ENCODE measurements at regions not wholly inside any gene's neighbourhood (a gene's known extent, or its start where the extent isn't known, plus 50 kb on each side); places are given as distances from the start of the nearest gene placed in this dataset.

- H3K27ac ChIP-seq (replicated peaks in 1 of 4): no peak overlapping the region
- 89% methylated on average over 16 of the region's 16 CpGs for WGBS
- H3K9me3 ChIP-seq: no peaks in the 10 kb centered on the region
- TF ChIP-seq EP300 (IDR thresholded peaks at IDR 0.05): no peak
- TF ChIP-seq POLR2AphosphoS5 (IDR thresholded peaks at IDR 0.05): no peak
- no peak for TF ChIP-seq CTCF (IDR thresholded peaks at IDR 0.05)
- TF ChIP-seq POLR2A (IDR thresholded peaks at IDR 0.05; ENCODE audit: low read depth): no peak
- DNase-seq (ENCODE audit: extremely low spot score): no peak
- no peaks in the 10 kb centered on the region for H3K27me3 ChIP-seq
- peaks cover 0 to 6% (median 3%) of the 10 kb centered on the region in 4 donors for H3K4me1 ChIP-seq
- H3K4me3 ChIP-seq: no peak overlapping the region
- intact Hi-C loops (cut with DNase I): no loop called here
- no peaks in the 10 kb centered on the region for H3K36me3 ChIP-seq
These were observed 134.0 kb upstream of the NCK2 start for GRCh38 chr2:105610576-105611332.

GRCh38 chr2:105609746-105610402, 134.8 kb upstream of the NCK2 start:
- no peaks in the 10 kb centered on the region for H3K27me3 ChIP-seq
- no peak overlapping the region for H3K4me3 ChIP-seq
- H3K4me1 ChIP-seq: peaks cover 6 to 13% (median 10%) of the 10 kb centered on the region in 4 donors
- TF ChIP-seq EP300 (IDR thresholded peaks at IDR 0.05): no peak
- no peak for TF ChIP-seq POLR2A (IDR thresholded peaks at IDR 0.05; ENCODE audit: low read depth)
- TF ChIP-seq CTCF (IDR thresholded peaks at IDR 0.05): no peak
- no peak for TF ChIP-seq POLR2AphosphoS5 (IDR thresholded peaks at IDR 0.05)
- H3K36me3 ChIP-seq: no peaks in the 10 kb centered on the region
- WGBS: 93% methylated on average over 13 of the region's 13 CpGs
- no peak overlapping the region for H3K27ac ChIP-seq (replicated peaks in 1 of 4)
- no peaks in the 10 kb centered on the region for H3K9me3 ChIP-seq
- DNase-seq (ENCODE audit: extremely low spot score): no peak
- intact Hi-C loops (cut with DNase I): no loop called here

GRCh38 chr2:105607920-105608504, 136.7 kb upstream of the NCK2 start:
- no peaks in the 10 kb centered on the region for H3K27me3 ChIP-seq
- H3K27ac ChIP-seq (replicated peaks in 1 of 4): no peak overlapping the region
- TF ChIP-seq POLR2AphosphoS5 (IDR thresholded peaks at IDR 0.05) (no peak), EP300 (IDR thresholded peaks at IDR 0.05) (no peak), POLR2A (IDR thresholded peaks at IDR 0.05; ENCODE audit: low read depth) (no peak), CTCF (IDR thresholded peaks at IDR 0.05) (no peak)
- H3K4me1 ChIP-seq: peaks cover 13 to 22% (median 17%) of the 10 kb centered on the region in 4 donors
- no peak for DNase-seq (ENCODE audit: extremely low spot score)
- H3K9me3 ChIP-seq: no peaks in the 10 kb centered on the region
- WGBS: 87% methylated on average over 4 of the region's 4 CpGs
- intact Hi-C loops (cut with DNase I): no loop called here
- no peaks in the 10 kb centered on the region for H3K36me3 ChIP-seq
- no peak overlapping the region for H3K4me3 ChIP-seq

- TF ChIP-seq POLR2AphosphoS5 (IDR thresholded peaks at IDR 0.05) (no peak), CTCF (IDR thresholded peaks at IDR 0.05) (no peak), EP300 (IDR thresholded peaks at IDR 0.05) (no peak), POLR2A (IDR thresholded peaks at IDR 0.05; ENCODE audit: low read depth) (no peak)
- Histone ChIP-seq H3K4me1 (peaks cover 13 to 22% (median 17%) of the 10 kb centered on the region in 4 donors), H3K27ac (replicated peaks in 1 of 4) (peak overlapping the region; percentile 61 to 76 (median 74)), H3K4me3 (no peak overlapping the region), H3K9me3 (no peaks in the 10 kb centered on the region), H3K27me3 (no peaks in the 10 kb centered on the region), H3K36me3 (no peaks in the 10 kb centered on the region)
- intact Hi-C loops (cut with DNase I): no loop called here
- WGBS: 83% methylated on average over 3 of the region's 3 CpGs
- DNase-seq (ENCODE audit: extremely low spot score): no peak
These were observed 138.6 kb upstream of the NCK2 start for GRCh38 chr2:105606081-105606480.

All from esophagus muscularis mucosa (tissue), 4 donors.